Activated gamma-delta T cell treated with anti-CD3 and anti-CD28 coated beads, Interleukin-2, amount 50 U/mL, for 16 hours (primary cell): ENCODE measurements at regions not wholly inside any gene's neighbourhood (a gene's known extent, or its start where the extent isn't known, plus 50 kb on each side); places are given as distances from the start of the nearest gene placed in this dataset.
"Not testable (repeated sequence)": the region's sequence is repeated elsewhere in the genome, so short reads cannot be mapped to it uniquely, and the experiment has no call there.

Experiments
- DNase-seq: peaks from one replicate; pipeline ENCODE4 v3.0.0-alpha.2; 2020; ENCODE audit warnings: low read depth

GRCh38 chr2:118791483-118791882, 56.0 kb downstream of the EN1 start:
- DNase-seq: no peak

DNA sequence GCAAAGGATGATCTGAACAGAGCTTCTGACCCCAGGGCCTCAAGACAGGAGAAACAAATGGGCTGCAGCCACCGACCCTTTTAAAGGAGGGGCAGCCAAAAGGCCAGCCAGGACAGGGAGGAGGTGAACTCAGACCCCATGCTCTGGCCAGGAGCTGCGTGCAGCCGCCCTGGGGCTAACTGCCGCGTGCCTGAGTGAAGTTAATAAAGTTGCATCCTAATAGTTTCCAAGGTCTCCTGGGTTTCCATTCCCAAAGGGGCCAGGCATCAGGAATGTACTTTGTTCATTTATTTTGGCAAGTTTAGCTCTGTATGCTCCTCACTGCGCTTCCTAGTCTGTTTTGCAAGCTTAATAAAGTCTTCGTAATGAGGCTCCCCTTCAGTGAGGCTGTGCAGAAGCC, 60.7 kb downstream of the EN1 start:
- DNase-seq: no peak

- no peak for DNase-seq
Measured at GRCh38 chr2:118784860-118785259, 62.6 kb downstream of the EN1 start.

DNA sequence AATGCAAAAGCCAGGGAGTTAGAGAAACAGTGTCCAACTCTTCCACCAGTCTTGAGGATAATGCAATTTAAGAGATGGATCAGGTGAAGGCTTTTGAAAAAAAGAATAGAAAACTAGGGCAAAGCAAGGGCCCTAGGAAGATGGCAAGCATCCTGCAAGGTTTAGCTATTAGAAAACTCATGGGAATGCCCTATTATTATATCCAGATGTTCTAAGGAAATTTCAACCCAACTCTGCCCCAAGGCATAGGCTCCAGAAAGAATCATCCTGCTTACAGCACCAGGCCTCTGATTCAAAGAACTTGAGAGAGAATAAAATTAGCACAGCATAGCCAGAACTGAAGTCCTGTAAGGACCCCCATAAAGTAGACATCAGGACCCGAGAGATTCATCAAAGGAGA, 68.1 kb downstream of the EN1 start:
- no peak for DNase-seq

- no peak for DNase-seq
Measured at GRCh38 chr2:118774458-118775133, 72.9 kb downstream of the EN1 start.

- DNase-seq: no peak
Measured at GRCh38 chr2:118773826-118774225, 73.6 kb downstream of the EN1 start.

GRCh38 chr2:118772487-118773200, 74.8 kb downstream of the EN1 start:
- DNase-seq: no peak

DNA sequence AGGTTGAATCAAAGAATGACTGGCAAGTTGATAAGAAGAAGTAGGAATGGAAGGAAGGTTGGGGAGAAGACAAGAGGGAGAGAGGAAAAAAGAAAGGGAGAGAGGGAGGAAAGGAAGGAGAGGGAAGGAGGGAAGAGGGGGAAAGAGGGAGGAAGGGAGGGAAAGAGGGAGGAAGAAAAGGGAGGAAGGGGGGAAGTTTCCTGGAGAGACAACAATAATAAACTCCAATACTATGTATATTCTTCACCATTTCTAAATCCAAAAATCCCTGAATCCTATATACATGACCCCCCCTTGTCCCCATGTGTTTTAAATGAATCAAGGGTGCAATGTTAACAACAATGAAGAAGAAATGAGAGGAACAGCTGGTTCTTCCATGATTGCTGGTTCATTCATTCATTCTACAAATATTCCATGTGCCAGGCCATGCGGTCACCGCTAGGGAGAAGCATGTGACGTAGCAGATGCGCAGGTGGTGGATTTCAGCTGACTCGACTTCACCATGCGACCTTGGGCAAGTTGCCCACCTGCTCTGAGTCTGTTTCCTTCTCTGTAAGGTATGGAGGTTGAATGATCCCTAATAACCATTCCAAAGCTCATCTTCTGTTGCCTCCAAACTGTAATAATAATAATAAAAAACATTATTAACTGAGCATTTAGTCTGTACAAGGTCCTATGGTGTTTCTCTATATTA, 77.6 kb downstream of the EN1 start:
- DNase-seq: no peak

DNA sequence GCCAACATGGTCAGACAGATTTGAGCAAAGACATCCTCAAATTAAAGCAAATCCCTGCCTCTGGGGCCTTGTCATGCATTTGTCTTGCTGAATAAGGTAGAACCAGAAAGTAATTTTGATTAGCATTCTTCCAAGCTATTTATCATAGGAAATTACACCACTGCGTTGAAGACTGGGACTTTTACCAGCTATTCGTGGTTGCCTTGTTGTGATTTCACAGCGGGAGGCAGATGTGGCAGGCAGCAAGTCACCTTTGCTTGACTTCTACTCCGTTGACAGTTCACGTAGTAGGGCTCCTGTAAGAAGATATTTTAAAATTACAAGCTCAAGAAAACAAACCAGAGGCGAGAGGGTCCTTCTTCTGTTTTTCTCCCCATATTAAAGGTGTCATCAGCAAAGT, 80.6 kb downstream of the EN1 start:
- DNase-seq: no peak

GRCh38 chr2:118764855-118765254, 82.6 kb downstream of the EN1 start:
- DNase-seq: no peak

DNA sequence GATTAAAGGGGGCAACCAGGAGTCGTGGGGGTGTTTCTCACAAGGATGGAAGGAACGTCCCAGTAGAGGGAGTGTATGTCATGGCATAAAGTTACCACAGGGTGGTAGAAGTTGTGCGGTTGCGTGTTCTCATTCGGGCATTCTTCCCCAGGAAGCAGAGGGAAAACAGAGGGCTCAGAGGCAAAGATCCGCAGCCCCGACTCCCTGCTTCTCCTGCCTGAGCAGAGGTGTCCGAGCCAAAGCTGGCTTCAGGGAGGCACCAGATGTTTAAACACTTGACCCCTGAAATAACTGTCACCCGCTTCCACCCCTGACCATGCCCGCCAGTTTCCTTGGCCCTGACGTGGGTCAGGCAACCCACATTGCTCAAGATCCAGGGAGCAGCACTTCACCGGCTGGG, 83.7 kb downstream of the EN1 start:
- DNase-seq: no peak

DNA sequence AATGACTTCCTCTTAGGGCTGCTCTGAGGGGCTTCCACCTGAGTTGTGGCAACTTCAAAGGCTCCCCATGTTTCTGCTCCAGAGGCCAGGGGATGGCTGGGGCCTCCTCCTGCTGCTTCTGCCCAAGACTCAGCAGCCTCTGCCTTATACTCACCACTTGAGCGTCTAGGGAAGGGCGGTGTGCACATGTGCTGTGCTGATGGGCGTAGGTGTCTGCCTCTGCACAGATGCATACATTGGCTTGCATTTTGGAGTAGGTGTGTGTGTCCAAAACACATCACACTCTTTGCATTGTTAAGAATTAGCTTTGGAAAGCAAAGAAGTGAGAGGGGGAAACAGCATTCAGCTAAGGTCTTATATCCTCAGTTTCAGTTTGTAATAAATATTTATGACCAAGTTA, 85.2 kb downstream of the EN1 start:
- no peak for DNase-seq

DNA sequence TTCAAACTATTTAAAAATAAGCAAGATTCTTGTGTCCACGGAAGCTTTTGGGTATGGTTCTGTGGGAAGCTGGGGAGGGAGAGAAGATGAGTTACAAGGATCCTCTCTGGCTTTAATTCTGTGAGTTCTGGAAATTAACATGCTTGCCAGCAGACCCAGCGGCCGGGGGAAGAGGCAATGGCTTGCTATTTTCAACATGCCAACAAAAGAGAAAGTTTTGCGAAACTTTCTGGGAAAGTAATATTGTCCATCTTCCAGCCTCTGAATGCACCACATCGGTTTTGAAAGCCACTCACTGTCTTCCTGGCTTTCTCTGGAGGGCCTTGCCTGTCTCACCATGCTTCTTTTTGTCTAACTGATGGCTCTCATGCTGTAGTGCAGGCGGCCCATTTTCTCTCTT, 85.7 kb downstream of the EN1 start:
- no peak for DNase-seq

- DNase-seq: no peak
Measured at GRCh38 chr2:118755901-118756300, 91.5 kb downstream of the EN1 start.

DNA sequence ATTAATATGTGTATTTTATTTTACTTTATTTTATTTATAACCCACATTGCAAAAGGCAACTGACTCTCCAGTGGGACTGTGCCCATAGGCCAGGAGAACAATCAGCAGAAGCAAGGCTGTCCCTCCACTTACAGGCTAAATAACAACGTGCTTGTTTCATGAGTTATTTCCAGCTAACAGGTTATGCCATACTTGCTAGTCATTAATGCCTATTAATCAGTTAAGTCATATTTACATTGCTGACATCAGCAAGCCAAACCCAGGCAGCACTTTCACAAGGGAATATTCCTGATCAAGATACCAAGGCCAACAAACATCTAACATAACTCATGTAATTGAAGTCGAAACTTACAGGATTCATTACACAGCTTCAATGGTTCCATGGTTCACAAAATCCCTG, 92.1 kb downstream of the EN1 start:
- no peak for DNase-seq

- no peak for DNase-seq
Measured at GRCh38 chr2:118752762-118753429, 94.6 kb downstream of the EN1 start.

GRCh38 chr2:118750959-118751565, 96.4 kb downstream of the EN1 start:
- DNase-seq: no peak

- no peak for DNase-seq
Measured at GRCh38 chr2:118748245-118748885, 99.1 kb downstream of the EN1 start.

- DNase-seq: no peak
Measured at GRCh38 chr2:118747637-118748036, 99.8 kb downstream of the EN1 start.

GRCh38 chr2:118747066-118747465, 100.4 kb downstream of the EN1 start:
- DNase-seq: no peak

DNA sequence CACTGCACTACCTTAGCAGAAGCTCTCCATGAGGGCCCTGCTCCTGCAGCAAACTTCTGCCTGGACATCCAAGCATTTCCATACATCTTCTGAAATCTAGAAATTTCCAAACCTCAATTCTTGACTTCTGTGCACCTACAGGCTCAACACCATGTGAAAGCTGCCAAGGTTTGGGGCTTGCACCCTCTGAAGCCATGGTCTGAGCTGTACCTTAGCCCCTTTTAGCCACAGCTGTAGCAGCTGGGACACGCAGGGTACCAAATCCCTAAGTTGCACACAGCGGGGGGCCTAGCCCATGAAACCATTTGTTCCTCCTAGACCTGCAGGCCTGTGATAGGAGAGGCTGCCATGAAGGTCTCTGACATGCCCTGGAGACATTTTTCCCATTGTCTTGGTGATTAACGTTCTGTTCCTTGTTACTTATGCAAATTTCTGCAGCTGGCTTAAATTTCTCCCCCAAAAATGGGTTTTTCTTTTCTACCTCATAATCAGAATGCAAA, 102.7 kb downstream of the EN1 start:
- not testable (repeated sequence) for DNase-seq
